H1 (cell line): ENCODE measurements at regions not wholly inside any gene's neighbourhood (a gene's known extent, or its start where the extent isn't known, plus 50 kb on each side); places are given as distances from the start of the nearest gene placed in this dataset.

Source experiments
- CHD7 ChIP-seq: fragments of 300-600 bp; sonication (generic); IDR thresholded peaks from 2 replicates; pipeline ENCODE4 v1.7.1; 2012; ENCODE audit warnings: low read length, moderate library complexity, mild to moderate bottlenecking, inconsistent platforms; ENCODE audit not compliant: insufficient replicate concordance
- EZH2 ChIP-seq: fragments of 200-600 bp; sonication (generic); IDR thresholded peaks from 2 replicates; pipeline ENCODE4 v1.7.1; 2012; ENCODE audit warnings: low read depth, mild to moderate bottlenecking, moderate library complexity, low read length, inconsistent platforms; ENCODE audit not compliant: severe bottlenecking
- NRF1 ChIP-seq: IDR thresholded peaks from 2 replicates; pipeline ENCODE4 v1.6.1; 2011; ENCODE audit warnings: mild to moderate bottlenecking, low read depth, low read length, improper control_type of control experiment
- PHF8 ChIP-seq: fragments of 200-600 bp; sonication (generic); conservative IDR thresholded peaks from 2 replicates; pipeline ENCODE4 v1.7.1; 2012; ENCODE audit warnings: low read depth, mild to moderate bottlenecking, inconsistent platforms, low read length, moderate library complexity
- POLR2AphosphoS5 ChIP-seq: IDR thresholded peaks from 2 replicates; pipeline ENCODE4 v1.6.1; 2011; ENCODE audit warnings: low read depth, low read length
- POU5F1 ChIP-seq: IDR thresholded peaks from 2 replicates; pipeline ENCODE4 v1.6.1; 2011; ENCODE audit warnings: low read depth, mild to moderate bottlenecking, low read length, moderate library complexity
- SAP30 ChIP-seq: fragments of 300-600 bp; sonication (generic); IDR thresholded peaks from 2 replicates; pipeline ENCODE4 v1.7.1; 2012; ENCODE audit warnings: low read length, moderate library complexity, mild to moderate bottlenecking, inconsistent platforms; ENCODE audit not compliant: insufficient read depth, insufficient replicate concordance
- SP1 ChIP-seq: IDR thresholded peaks from 2 replicates; pipeline ENCODE4 v1.6.1; 2011; ENCODE audit warnings: low read depth, low read length
- TBP ChIP-seq: IDR thresholded peaks from 2 replicates; pipeline ENCODE4 v1.6.1; 2011; ENCODE audit warnings: low read depth, low read length, improper control_type of control experiment
- TEAD4 ChIP-seq: IDR thresholded peaks from 2 replicates; pipeline ENCODE4 v1.6.1; 2012; ENCODE audit warnings: low read depth, low read length, inconsistent platforms, mixed read lengths
- TF ChIP-seq, protein P1 (sequence below): IDR thresholded peaks from 2 replicates; pipeline ENCODE4 v1.6.1; 2012; ENCODE audit warnings: inconsistent platforms

- TF ChIP-seq CHD7: no peak
- TF ChIP-seq SAP30: no peak
- TF ChIP-seq SP1: no peak
- no peak for TF ChIP-seq NRF1
- TF ChIP-seq POU5F1: no peak
- TF ChIP-seq TEAD4: no peak
- TF ChIP-seq PHF8: no peak
- TF ChIP-seq POLR2AphosphoS5: no peak
- no peak for TF ChIP-seq TBP
- TF ChIP-seq, protein P1, sequence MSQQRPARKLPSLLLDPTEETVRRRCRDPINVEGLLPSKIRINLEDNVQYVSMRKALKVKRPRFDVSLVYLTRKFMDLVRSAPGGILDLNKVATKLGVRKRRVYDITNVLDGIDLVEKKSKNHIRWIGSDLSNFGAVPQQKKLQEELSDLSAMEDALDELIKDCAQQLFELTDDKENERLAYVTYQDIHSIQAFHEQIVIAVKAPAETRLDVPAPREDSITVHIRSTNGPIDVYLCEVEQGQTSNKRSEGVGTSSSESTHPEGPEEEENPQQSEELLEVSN: no peak
- TF ChIP-seq EZH2: no peak
Observed at GRCh38 chr15:92291900-92292299, 101.8 kb upstream of the ST8SIA2 start (continued).
